H1 (cell line): ENCODE measurements at regions not wholly inside any gene's neighbourhood (a gene's known extent, or its start where the extent isn't known, plus 50 kb on each side); places are given as distances from the start of the nearest gene placed in this dataset.

Experiments used
- GABPA ChIP-seq: IDR thresholded peaks from 2 replicates; pipeline ENCODE4 v1.6.1; 2011; ENCODE audit warnings: mild to moderate bottlenecking, low read length, moderate library complexity, borderline replicate concordance; ENCODE audit not compliant: insufficient read depth
- GTF2F1 ChIP-seq: IDR thresholded peaks from 2 replicates; pipeline ENCODE4 v1.6.1; 2012; ENCODE audit warnings: low read depth, low read length, improper control_type of control experiment, borderline replicate concordance
- KDM4A ChIP-seq: IDR thresholded peaks from one replicate; pipeline ENCODE4 v1.7.1; 2012; ENCODE audit warnings: low read depth, mild to moderate bottlenecking, moderate library complexity, low read length, inconsistent platforms; ENCODE audit not compliant: severe bottlenecking
- POLR2A ChIP-seq, 2 experiments: IDR thresholded peaks; 1 replicate in 1 of 2; 2 replicates in 1 of 2; pipeline ENCODE4 v1.6.1; 2011; ENCODE audit warnings: low read depth in 2 of 2, low read length in 2 of 2, mild to moderate bottlenecking in 2 of 2; ENCODE audit errors: control extremely low read depth in 1 of 2
- SP2 ChIP-seq: IDR thresholded peaks from 2 replicates; pipeline ENCODE4 v1.6.1; 2012; ENCODE audit warnings: mild to moderate bottlenecking, low read length, inconsistent platforms
- TEAD4 ChIP-seq: IDR thresholded peaks from 2 replicates; pipeline ENCODE4 v1.6.1; 2012; ENCODE audit warnings: low read depth, low read length, inconsistent platforms, mixed read lengths

DNA sequence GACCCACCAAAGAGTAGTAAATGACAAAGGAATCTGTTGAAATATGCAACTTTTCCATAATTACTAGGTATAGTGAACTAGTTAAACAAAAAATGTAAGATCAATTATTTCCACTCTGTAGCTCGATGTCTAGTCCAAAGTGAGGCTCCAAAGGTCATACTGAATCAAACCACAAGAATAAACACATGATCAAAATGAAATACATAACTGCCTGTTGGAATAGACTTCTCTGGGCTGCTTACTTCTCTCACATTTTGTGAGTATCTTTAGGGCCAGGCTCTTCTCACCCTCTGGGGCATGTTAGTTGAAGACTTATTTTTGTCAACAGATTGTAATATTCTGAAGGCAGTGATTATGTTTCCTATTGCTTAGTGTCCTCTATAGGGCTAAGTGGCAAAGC is 103.7 kb upstream of the TMEM170B start (continued):
- TF ChIP-seq TEAD4 (no peak), GTF2F1 (no peak), POLR2A (IDR thresholded peaks at IDR 0.05; ENCODE audit: control extremely low read depth in 1 of 2, low read depth in 2 of 2, low read length in 2 of 2) (no peak), SP2 (no peak), GABPA (no peak), KDM4A (no peak)
